HG03139 (cell line): ENCODE measurements at regions not wholly inside any gene's neighbourhood (a gene's known extent, or its start where the extent isn't known, plus 50 kb on each side); places are given as distances from the start of the nearest gene placed in this dataset.

Experiments
- ATAC-seq: cut with Tn5 transposase; IDR thresholded peaks from one replicate; pipeline ENCODE4 v1.9.1; 2021; ENCODE audit not compliant: unreplicated experiment

GRCh38 chr2:83085869-83086268 lies 1373.2 kb downstream of the SUCLG1 start:
- ATAC-seq, result no peak

- ATAC-seq, result no peak
Observed at GRCh38 chr2:83081826-83082690, 1377.0 kb downstream of the SUCLG1 start.

- ATAC-seq, result no peak
Observed at GRCh38 chr2:83079007-83079406, 1380.1 kb downstream of the SUCLG1 start.

GRCh38 chr2:83072767-83073166 lies 1386.3 kb downstream of the SUCLG1 start:
- no peak for ATAC-seq

GRCh38 chr2:83071914-83072313 lies 1387.2 kb downstream of the SUCLG1 start:
- ATAC-seq, result no peak

DNA sequence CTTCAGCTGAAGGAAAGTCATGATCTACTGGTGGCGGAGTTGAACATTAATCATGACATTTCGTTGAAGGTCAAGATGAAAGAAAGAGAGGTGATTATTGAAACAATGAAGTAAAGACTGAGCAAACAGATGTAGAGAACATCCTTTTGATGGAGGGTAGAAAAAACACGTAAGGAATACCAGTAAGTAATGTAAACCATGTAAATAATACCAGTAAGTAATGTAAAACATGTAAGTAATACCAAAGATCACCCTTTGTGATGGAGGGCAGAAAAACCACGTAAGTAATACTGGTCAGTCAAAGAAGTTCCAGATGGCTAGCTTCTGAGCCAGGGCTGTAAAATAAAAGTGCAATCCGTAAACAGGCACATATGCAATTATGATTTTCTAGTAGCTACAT lies 1387.7 kb downstream of the SUCLG1 start:
- no peak for ATAC-seq

- ATAC-seq, result no peak
Observed at GRCh38 chr2:83069724-83070123, 1389.4 kb downstream of the SUCLG1 start.

GRCh38 chr2:83068714-83069113 lies 1390.4 kb downstream of the SUCLG1 start:
- ATAC-seq, result no peak

DNA sequence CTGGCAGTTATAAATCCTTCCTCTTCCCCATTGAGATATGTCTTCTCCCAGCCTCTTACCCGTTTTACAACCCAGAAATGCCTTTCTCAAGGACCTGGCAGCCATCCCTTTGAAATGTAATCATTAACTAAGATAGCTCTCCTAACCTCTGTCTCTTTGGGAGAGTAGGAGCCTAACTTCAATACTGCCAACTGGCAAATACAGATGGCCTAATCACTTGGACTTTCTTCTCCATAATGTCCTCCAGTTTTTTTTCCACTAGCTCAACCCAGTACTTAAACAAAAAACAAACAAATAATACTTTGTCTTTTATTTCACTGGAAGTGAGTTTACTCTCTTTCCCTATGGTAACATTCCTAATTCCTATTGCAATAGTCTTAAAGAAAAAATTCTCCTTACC lies 1391.1 kb downstream of the SUCLG1 start:
- ATAC-seq, result no peak

- no peak for ATAC-seq
Observed at GRCh38 chr2:83063933-83064332, 1395.1 kb downstream of the SUCLG1 start.

DNA sequence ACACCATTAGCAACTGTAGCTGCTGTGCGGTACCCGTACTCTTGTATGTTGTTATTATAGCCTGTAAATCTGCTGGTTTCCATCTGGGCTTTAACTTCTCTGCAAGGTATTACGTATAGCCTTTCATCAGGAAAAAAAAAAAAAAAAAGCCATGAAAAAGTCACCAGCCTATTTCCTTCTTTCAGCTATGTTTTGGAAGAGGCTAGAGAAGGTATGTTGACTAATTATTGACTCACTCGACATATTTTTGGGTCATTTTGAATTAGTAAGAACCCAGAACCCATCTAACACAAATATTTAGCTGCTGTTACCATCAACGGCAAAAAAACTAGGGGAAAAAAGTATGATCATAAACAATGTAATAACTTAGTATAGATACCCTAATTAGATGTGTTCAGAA lies 1395.6 kb downstream of the SUCLG1 start:
- ATAC-seq, result no peak

- no peak for ATAC-seq
Observed at GRCh38 chr2:83058683-83059082, 1400.4 kb downstream of the SUCLG1 start.

DNA sequence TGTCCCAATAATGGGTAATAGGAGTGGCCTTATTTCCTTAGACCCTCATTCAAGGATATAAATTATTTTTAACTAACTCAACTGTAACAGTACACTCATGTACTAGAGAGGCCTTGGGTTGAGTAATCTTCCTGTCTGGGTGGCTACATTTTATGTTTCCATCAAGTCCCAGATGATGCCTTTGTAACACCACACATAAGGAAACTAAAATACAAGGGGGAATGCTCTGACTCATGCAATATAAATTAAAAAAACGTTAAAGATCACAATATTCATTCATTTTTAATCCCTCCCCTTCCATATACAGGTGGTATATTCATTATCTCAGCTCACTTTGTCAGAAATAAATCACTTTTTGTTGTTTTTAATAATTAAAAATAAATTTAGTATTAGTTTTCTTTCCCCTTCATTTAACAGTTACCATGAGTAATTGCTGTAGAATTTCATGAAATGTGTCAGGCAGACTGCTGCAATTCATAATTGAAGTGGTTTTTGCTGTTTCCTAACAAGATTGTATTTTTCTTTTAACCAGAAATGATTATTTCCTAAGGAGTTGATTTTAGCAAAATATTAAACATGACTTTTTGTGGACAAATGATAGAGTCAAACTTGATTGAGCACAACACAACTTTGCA lies 1403.6 kb downstream of the SUCLG1 start:
- ATAC-seq, result no peak

DNA sequence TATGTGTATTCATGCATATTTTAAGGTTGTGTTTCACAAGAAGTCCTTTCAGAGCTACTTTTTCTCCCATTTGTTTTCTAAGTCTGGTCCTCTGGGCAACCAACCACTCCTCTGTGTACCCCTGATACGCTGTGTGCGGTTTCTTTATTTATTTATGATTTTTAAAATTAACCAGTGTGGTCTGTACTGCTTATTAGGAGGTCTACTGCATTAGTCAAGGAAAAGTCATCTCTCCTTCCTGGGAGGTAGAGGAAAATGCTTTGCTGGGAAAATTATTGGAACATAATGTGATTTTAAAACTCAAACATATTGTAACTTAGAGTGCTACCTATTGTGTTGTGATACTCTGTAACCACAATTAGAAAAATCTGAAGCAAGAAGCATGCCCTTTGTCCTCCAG lies 1404.3 kb downstream of the SUCLG1 start:
- ATAC-seq, result no peak

DNA sequence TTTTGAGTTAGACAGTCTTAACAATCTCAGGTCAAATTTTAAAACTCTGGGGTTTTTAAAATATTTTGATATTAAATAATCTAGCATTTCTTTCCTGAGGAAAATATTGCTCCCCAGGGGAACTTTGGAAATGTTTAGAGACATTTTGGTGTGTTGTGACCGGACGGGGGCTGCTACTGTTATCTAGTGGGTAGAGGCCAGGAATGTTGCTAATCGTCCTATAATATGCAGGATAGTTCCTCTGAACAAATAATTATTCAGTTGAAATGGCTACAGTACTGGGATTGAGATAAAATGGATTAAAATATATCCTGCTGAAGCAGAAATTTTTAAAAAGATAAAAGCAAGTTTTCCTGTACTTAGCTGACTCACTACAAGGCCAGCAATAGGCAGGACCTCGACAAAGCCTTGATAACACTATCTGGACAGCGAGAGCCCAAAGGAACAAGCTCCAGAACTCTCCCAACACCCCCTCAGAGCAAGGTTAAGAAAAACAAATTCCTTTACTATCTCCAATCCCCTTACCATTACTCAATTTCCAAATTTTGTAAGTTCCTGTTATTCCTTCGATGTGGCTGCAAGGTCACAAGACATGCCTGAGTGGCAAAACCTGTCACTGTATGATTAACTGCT lies 1407.4 kb downstream of the SUCLG1 start:
- no peak for ATAC-seq

DNA sequence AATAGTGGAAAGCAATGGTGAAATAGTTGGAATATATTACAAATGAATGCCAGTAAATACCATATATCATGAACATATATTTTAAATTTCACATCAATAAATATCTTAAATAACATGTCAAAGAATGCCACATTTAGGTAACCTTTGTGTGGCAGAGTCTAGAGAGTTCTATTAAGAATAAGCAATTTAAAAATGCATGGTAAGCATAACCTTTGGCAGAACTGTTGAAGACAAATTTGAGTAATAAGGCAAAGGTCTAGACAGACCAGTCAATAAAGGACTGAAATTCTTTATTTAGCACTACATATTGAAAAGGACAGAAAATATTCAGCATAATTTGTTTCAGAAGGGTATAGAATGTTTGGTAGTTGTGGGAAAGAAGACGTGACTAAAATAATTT lies 1417.0 kb downstream of the SUCLG1 start:
- ATAC-seq, result no peak

DNA sequence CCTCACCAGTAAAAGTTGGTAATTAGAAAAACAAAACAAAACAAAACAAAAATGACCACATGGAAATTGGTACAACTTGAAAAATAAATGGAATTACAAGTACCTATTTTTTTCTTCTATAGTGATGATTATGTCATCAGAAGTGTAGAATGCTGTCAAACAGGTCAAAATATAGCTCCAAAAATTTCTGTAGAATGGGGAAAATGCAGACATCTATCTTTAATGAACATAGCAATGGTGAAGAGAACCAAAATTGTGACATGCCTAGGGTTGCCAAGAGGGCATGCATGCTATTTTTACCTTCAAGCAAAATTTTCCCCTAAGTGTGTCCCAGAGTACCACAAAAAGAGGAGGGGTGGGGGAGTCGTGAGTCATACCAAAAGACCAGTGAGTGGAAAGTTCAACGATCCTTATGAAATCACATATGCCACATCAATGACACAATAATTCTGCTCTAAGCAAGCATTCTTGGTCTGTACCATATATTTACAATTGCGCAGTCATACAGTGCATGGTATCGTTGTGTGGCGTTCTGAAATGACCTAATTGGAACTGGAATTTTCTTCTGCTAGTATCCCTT lies 1436.4 kb downstream of the SUCLG1 start:
- ATAC-seq, result no peak

GRCh38 chr2:83017366-83018090 lies 1441.6 kb downstream of the SUCLG1 start:
- ATAC-seq, result no peak

DNA sequence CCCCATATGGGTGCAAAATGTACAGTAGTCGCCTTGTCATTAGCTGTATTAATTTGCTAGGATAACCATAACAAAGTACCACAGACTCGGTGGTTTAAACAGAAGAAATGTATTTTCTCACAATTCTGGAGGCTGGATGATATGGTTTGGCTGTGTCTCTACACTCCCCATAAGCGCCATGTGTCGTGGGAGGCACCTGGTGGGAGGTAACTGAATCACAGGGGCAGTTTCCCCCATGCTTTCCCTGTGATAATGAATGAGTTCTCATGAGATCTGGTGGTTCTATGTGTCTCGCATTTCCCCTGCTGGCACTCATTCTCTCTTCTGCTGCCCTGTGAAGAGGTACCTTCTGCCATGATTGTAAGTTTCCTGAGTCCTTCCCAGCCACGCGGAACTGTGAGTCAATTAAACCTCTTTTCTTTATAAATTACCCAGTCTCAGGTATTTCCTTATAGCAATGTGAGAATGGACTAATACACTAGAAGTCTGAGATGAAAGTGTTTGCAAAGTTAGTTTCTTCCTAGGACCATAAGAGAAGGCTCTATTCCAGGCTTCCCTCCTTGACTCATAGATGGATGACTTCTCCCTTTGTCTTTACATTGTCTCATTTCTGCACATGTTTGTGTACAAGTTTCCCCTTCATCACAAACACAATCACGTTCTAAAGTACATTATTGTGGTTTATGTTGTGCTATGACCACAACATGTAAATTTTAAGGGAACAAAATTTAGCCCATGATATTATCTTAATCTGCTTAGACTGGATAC lies 1442.6 kb downstream of the SUCLG1 start:
- no peak for ATAC-seq

DNA sequence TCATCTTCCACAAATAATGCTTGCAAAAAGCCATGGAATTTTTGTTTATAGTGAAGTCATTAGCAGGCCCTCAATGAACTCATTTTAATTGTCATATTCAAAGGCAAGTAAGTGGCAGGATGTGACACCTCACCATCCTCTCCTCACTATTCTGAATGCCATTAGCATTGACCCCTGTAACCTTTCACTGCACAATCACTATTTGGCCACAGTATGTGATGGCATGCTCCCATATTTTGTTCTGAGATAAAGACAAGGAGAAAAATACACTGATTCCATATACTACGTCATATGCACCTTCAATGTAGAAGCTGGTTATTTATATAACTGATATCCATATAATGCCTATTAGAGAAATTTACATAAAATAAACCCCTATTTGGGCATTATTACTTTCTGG lies 1443.2 kb downstream of the SUCLG1 start:
- ATAC-seq, result no peak
